Activated naive CD4-positive, alpha-beta T cell treated with anti-CD3 and anti-CD28 coated beads, Interleukin-2, amount 50 U/mL, for 24 hours (primary cell): ENCODE measurements at regions not wholly inside any gene's neighbourhood (a gene's known extent, or its start where the extent isn't known, plus 50 kb on each side); places are given as distances from the start of the nearest gene placed in this dataset.
A peak's percentile ranks its signal among the peaks of the same experiment; 100 is the strongest.

Experiments
- H3K27ac Mint-ChIP-seq: one replicate; pipeline ENCODE4 v1.8.0; 2021; ENCODE audit warnings: mild to moderate bottlenecking, mixed read lengths
- H3K27me3 Mint-ChIP-seq: one replicate; pipeline ENCODE4 v1.8.0; 2021; ENCODE audit warnings: mixed read lengths
- H3K36me3 Mint-ChIP-seq: one replicate; pipeline ENCODE4 v1.8.0; 2021; ENCODE audit warnings: mixed read lengths
- H3K4me1 Mint-ChIP-seq: one replicate; pipeline ENCODE4 v1.8.0; 2021; ENCODE audit warnings: mixed read lengths
- H3K4me3 Mint-ChIP-seq: one replicate; pipeline ENCODE4 v1.8.0; 2021; ENCODE audit warnings: mild to moderate bottlenecking, mixed read lengths
- H3K9me3 Mint-ChIP-seq: one replicate; pipeline ENCODE4 v1.8.0; 2021; ENCODE audit warnings: mixed read lengths

GRCh38 chr17:51374209-51374608 is 113.9 kb downstream of the UTP18 start:
- no peaks in the 10 kb centered on the region for H3K36me3 Mint-ChIP-seq
- H3K4me3 Mint-ChIP-seq, result no peak overlapping the region
- H3K27ac Mint-ChIP-seq, result no peak overlapping the region
- H3K4me1 Mint-ChIP-seq, result peaks cover 23% of the 10 kb centered on the region
- H3K9me3 Mint-ChIP-seq, result no peaks in the 10 kb centered on the region
- no peaks in the 10 kb centered on the region for H3K27me3 Mint-ChIP-seq

GRCh38 chr17:51375771-51376170 is 115.4 kb downstream of the UTP18 start:
- Mint-ChIP-seq H3K4me3 (no peak overlapping the region), H3K27ac (no peak overlapping the region), H3K27me3 (no peaks in the 10 kb centered on the region), H3K36me3 (no peaks in the 10 kb centered on the region), H3K9me3 (no peaks in the 10 kb centered on the region), H3K4me1 (peaks cover 23% of the 10 kb centered on the region)

GRCh38 chr17:51376739-51377138 is 116.4 kb downstream of the UTP18 start:
- no peaks in the 10 kb centered on the region for H3K9me3 Mint-ChIP-seq
- no peak overlapping the region for H3K4me3 Mint-ChIP-seq
- no peaks in the 10 kb centered on the region for H3K36me3 Mint-ChIP-seq
- no peaks in the 10 kb centered on the region for H3K27me3 Mint-ChIP-seq
- H3K27ac Mint-ChIP-seq, result no peak overlapping the region
- peaks cover 19% of the 10 kb centered on the region for H3K4me1 Mint-ChIP-seq

- Mint-ChIP-seq H3K36me3 (no peaks in the 10 kb centered on the region), H3K4me3 (no peak overlapping the region), H3K27ac (no peak overlapping the region), H3K9me3 (no peaks in the 10 kb centered on the region), H3K4me1 (peaks cover 3% of the 10 kb centered on the region), H3K27me3 (no peaks in the 10 kb centered on the region)
These were observed 120.9 kb downstream of the UTP18 start for GRCh38 chr17:51381262-51381661.

- Mint-ChIP-seq H3K4me3 (no peak overlapping the region), H3K4me1 (peaks cover 5% of the 10 kb centered on the region), H3K27ac (no peak overlapping the region), H3K27me3 (no peaks in the 10 kb centered on the region), H3K36me3 (no peaks in the 10 kb centered on the region), H3K9me3 (no peaks in the 10 kb centered on the region)
These were observed 124.9 kb downstream of the UTP18 start for GRCh38 chr17:51385208-51385607.

- H3K27ac Mint-ChIP-seq, result no peak overlapping the region
- H3K36me3 Mint-ChIP-seq, result no peaks in the 10 kb centered on the region
- peaks cover 5% of the 10 kb centered on the region for H3K4me1 Mint-ChIP-seq
- no peaks in the 10 kb centered on the region for H3K27me3 Mint-ChIP-seq
- H3K9me3 Mint-ChIP-seq, result no peaks in the 10 kb centered on the region
- H3K4me3 Mint-ChIP-seq, result no peak overlapping the region
These were observed 127.2 kb downstream of the UTP18 start for GRCh38 chr17:51387582-51387981.

- no peaks in the 10 kb centered on the region for H3K9me3 Mint-ChIP-seq
- no peak overlapping the region for H3K4me3 Mint-ChIP-seq
- no peak overlapping the region for H3K27ac Mint-ChIP-seq
- peaks cover 5% of the 10 kb centered on the region for H3K4me1 Mint-ChIP-seq
- H3K36me3 Mint-ChIP-seq, result no peaks in the 10 kb centered on the region
- no peaks in the 10 kb centered on the region for H3K27me3 Mint-ChIP-seq
These were observed 127.6 kb downstream of the UTP18 start for GRCh38 chr17:51387986-51388385.

GRCh38 chr17:51389875-51390274 is 129.5 kb downstream of the UTP18 start:
- Mint-ChIP-seq H3K36me3 (no peaks in the 10 kb centered on the region), H3K9me3 (no peaks in the 10 kb centered on the region), H3K27me3 (no peaks in the 10 kb centered on the region), H3K4me1 (peaks cover 5% of the 10 kb centered on the region), H3K27ac (no peak overlapping the region), H3K4me3 (no peak overlapping the region)

GRCh38 chr17:51391982-51392654 is 131.8 kb downstream of the UTP18 start:
- Mint-ChIP-seq H3K4me3 (no peak overlapping the region), H3K27me3 (no peaks in the 10 kb centered on the region), H3K36me3 (no peaks in the 10 kb centered on the region), H3K4me1 (peaks cover 4% of the 10 kb centered on the region), H3K9me3 (no peaks in the 10 kb centered on the region), H3K27ac (no peak overlapping the region)

GRCh38 chr17:51395621-51396020 is 135.3 kb downstream of the UTP18 start:
- no peaks in the 10 kb centered on the region for H3K9me3 Mint-ChIP-seq
- no peaks in the 10 kb centered on the region for H3K27me3 Mint-ChIP-seq
- H3K4me1 Mint-ChIP-seq, result no peaks in the 10 kb centered on the region
- no peak overlapping the region for H3K4me3 Mint-ChIP-seq
- H3K36me3 Mint-ChIP-seq, result no peaks in the 10 kb centered on the region
- no peak overlapping the region for H3K27ac Mint-ChIP-seq

GRCh38 chr17:51397361-51398127 is 137.2 kb downstream of the UTP18 start:
- Mint-ChIP-seq H3K4me3 (no peak overlapping the region), H3K9me3 (no peaks in the 10 kb centered on the region), H3K27ac (no peak overlapping the region), H3K36me3 (no peaks in the 10 kb centered on the region), H3K27me3 (no peaks in the 10 kb centered on the region), H3K4me1 (no peaks in the 10 kb centered on the region)

GRCh38 chr17:51398128-51398525 is 137.8 kb downstream of the UTP18 start:
- H3K36me3 Mint-ChIP-seq, result no peaks in the 10 kb centered on the region
- H3K27ac Mint-ChIP-seq, result no peak overlapping the region
- H3K9me3 Mint-ChIP-seq, result no peaks in the 10 kb centered on the region
- no peaks in the 10 kb centered on the region for H3K27me3 Mint-ChIP-seq
- no peak overlapping the region for H3K4me3 Mint-ChIP-seq
- no peaks in the 10 kb centered on the region for H3K4me1 Mint-ChIP-seq

GRCh38 chr17:51398687-51399086 is 138.3 kb downstream of the UTP18 start:
- no peaks in the 10 kb centered on the region for H3K4me1 Mint-ChIP-seq

GRCh38 chr17:51401279-51401678 is 140.9 kb downstream of the UTP18 start:
- Mint-ChIP-seq H3K36me3 (no peaks in the 10 kb centered on the region), H3K4me1 (no peaks in the 10 kb centered on the region), H3K27ac (peak overlapping the region; percentile 55), H3K4me3 (no peak overlapping the region), H3K27me3 (no peaks in the 10 kb centered on the region), H3K9me3 (no peaks in the 10 kb centered on the region)

More at GRCh38 chr17:51398687-51399086, 138.3 kb downstream of the UTP18 start:
- Mint-ChIP-seq H3K27ac (no peak overlapping the region), H3K36me3 (no peaks in the 10 kb centered on the region), H3K9me3 (no peaks in the 10 kb centered on the region), H3K4me3 (no peak overlapping the region), H3K27me3 (no peaks in the 10 kb centered on the region)

GRCh38 chr17:51402899-51403298 is 142.6 kb downstream of the UTP18 start:
- H3K27ac Mint-ChIP-seq, result no peak overlapping the region
- no peaks in the 10 kb centered on the region for H3K36me3 Mint-ChIP-seq
- H3K4me1 Mint-ChIP-seq, result no peaks in the 10 kb centered on the region
- H3K27me3 Mint-ChIP-seq, result no peaks in the 10 kb centered on the region
- H3K9me3 Mint-ChIP-seq, result no peaks in the 10 kb centered on the region
- no peak overlapping the region for H3K4me3 Mint-ChIP-seq

GRCh38 chr17:51407576-51407975 is 147.2 kb downstream of the UTP18 start:
- no peak overlapping the region for H3K27ac Mint-ChIP-seq
- H3K4me1 Mint-ChIP-seq, result peaks cover 8% of the 10 kb centered on the region
- H3K27me3 Mint-ChIP-seq, result no peaks in the 10 kb centered on the region
- H3K9me3 Mint-ChIP-seq, result peaks cover 2% of the 10 kb centered on the region
- no peak overlapping the region for H3K4me3 Mint-ChIP-seq
- H3K36me3 Mint-ChIP-seq, result peaks cover 1% of the 10 kb centered on the region
